GM23338 (cell line): ENCODE measurements at regions not wholly inside any gene's neighbourhood (a gene's known extent, or its start where the extent isn't known, plus 50 kb on each side); places are given as distances from the start of the nearest gene placed in this dataset.

Experiments used
- ATAC-seq: fragments of 200-7000 bp; cut with Tn5 transposase; 3 replicates; pipeline ENCODE4 v1.9.1; 2020
- DNase-seq: peaks from one replicate; pipeline ENCODE4 v3.0.0-alpha.2; 2015; ENCODE audit warnings: low spot score
- H2AFZ ChIP-seq: fragments of 200-600 bp; sonication (generic); 2 replicates; pipeline ENCODE4 v1.8.0; 2016; ENCODE audit warnings: antibody characterized with exemption, mild to moderate bottlenecking, moderate library complexity
- H3F3A ChIP-seq: fragments of 200-600 bp; sonication (generic); replicated peaks from 2 replicates; pipeline ENCODE4 v1.8.0; 2017; ENCODE audit warnings: antibody characterized with exemption, mixed run types, low read depth
- H3K27ac ChIP-seq: fragments of 200-600 bp; sonication (generic); 2 replicates; pipeline ENCODE4 v1.6.1; 2016; ENCODE audit warnings: low read depth
- H3K27me3 ChIP-seq: fragments of 200-600 bp; sonication (generic); 2 replicates; pipeline ENCODE4 v1.8.0; 2016; ENCODE audit warnings: mild to moderate bottlenecking, mixed run types, moderate library complexity; ENCODE audit not compliant: insufficient read depth
- H3K36me3 ChIP-seq: fragments of 200-600 bp; sonication (generic); 2 replicates; pipeline ENCODE4 v1.8.0; 2016; ENCODE audit warnings: mild to moderate bottlenecking; ENCODE audit not compliant: insufficient read depth
- H3K4me1 ChIP-seq: fragments of 200-600 bp; sonication (generic); 2 replicates; pipeline ENCODE4 v1.8.0; 2016; ENCODE audit warnings: mild to moderate bottlenecking, moderate library complexity; ENCODE audit not compliant: insufficient read depth
- H3K4me2 ChIP-seq: fragments of 200-600 bp; sonication (generic); 2 replicates; pipeline ENCODE4 v1.7.1; 2017; ENCODE audit warnings: mixed run types
- H3K4me3 ChIP-seq: fragments of 200-600 bp; sonication (generic); 2 replicates; pipeline ENCODE4 v1.6.1; 2016; ENCODE audit warnings: mixed run types
- H3K79me2 ChIP-seq: fragments of 200-600 bp; sonication (generic); replicated peaks from 2 replicates; pipeline ENCODE4 v1.8.0; 2017; ENCODE audit warnings: mild to moderate bottlenecking; ENCODE audit not compliant: insufficient read depth
- H3K9me2 ChIP-seq: fragments of 200-600 bp; sonication (generic); 2 replicates; pipeline ENCODE4 v1.8.0; 2017; ENCODE audit not compliant: insufficient read depth
- H4K20me1 ChIP-seq: fragments of 200-600 bp; sonication (generic); replicated peaks from 2 replicates; pipeline ENCODE4 v1.8.0; 2017; ENCODE audit warnings: mild to moderate bottlenecking; ENCODE audit not compliant: insufficient read depth
- H3K27ac Mint-ChIP-seq: 2 replicates; pipeline ENCODE4 v1.8.0; 2020; ENCODE audit warnings: inconsistent platforms, mild to moderate bottlenecking, moderate library complexity, mixed read lengths
- H3K27me3 Mint-ChIP-seq: 3 replicates; pipeline ENCODE4 v1.8.0; 2022; ENCODE audit warnings: low read depth, mild to moderate bottlenecking, moderate library complexity, mixed read lengths, inconsistent platforms; ENCODE audit not compliant: insufficient read depth, poor library complexity
- H3K36me3 Mint-ChIP-seq: 3 replicates; pipeline ENCODE4 v1.8.0; 2021; ENCODE audit warnings: low read depth, mild to moderate bottlenecking, inconsistent platforms, moderate library complexity, mixed read lengths
- H3K4me1 Mint-ChIP-seq: 3 replicates; pipeline ENCODE4 v1.8.0; 2020; ENCODE audit warnings: mild to moderate bottlenecking, inconsistent platforms, mixed read lengths
- H3K4me3 Mint-ChIP-seq: 3 replicates; pipeline ENCODE4 v1.8.0; 2021; ENCODE audit warnings: moderate library complexity, mild to moderate bottlenecking, inconsistent platforms, mixed read lengths
- H3K9me3 Mint-ChIP-seq: 3 replicates; pipeline ENCODE4 v1.8.0; 2020; ENCODE audit warnings: moderate library complexity, mild to moderate bottlenecking, inconsistent platforms, mixed read lengths
- CREB1 ChIP-seq: fragments of 250-450 bp; sonication (Bioruptor Pico); IDR thresholded peaks from 2 replicates; pipeline ENCODE4 v1.5.0; 2020; ENCODE audit warnings: low read depth, mild to moderate bottlenecking, moderate library complexity
- EZH2 ChIP-seq: fragments of 200-600 bp; sonication (generic); IDR thresholded peaks from one replicate; pipeline ENCODE4 v1.8.0; 2017; ENCODE audit warnings: antibody characterized with exemption, mild to moderate bottlenecking, low read depth; ENCODE audit not compliant: unreplicated experiment
- EZH2phosphoT487 ChIP-seq: fragments of 200-600 bp; sonication (generic); IDR thresholded peaks from one replicate; pipeline ENCODE4 v1.8.1; 2018; ENCODE audit warnings: antibody characterized with exemption; ENCODE audit not compliant: unreplicated experiment
- NANOG ChIP-seq: IDR thresholded peaks from 2 replicates; pipeline ENCODE4 v1.6.1; 2016; ENCODE audit warnings: antibody characterized with exemption, borderline replicate concordance
- STAT1 ChIP-seq: IDR thresholded peaks from one replicate; pipeline ENCODE4 v1.6.1; 2016; ENCODE audit warnings: antibody characterized with exemption; ENCODE audit not compliant: unreplicated experiment
- TF ChIP-seq, protein P1 (sequence below), 2 experiments: fragments of 200-600 bp in 1 of 2; sonication (generic) in 1 of 2; conservative IDR thresholded peaks; 2 replicates each; pipeline versions ENCODE4 v1.5.1 to v1.6.1; 2016 to 2017; ENCODE audit warnings: antibody characterized with exemption in 2 of 2, low read depth in 2 of 2, mild to moderate bottlenecking in 2 of 2, moderate library complexity in 1 of 2
- TF ChIP-seq, protein P2 (sequence below): IDR thresholded peaks from 2 replicates; pipeline ENCODE4 v1.6.1; 2016; ENCODE audit warnings: antibody characterized with exemption

DNA sequence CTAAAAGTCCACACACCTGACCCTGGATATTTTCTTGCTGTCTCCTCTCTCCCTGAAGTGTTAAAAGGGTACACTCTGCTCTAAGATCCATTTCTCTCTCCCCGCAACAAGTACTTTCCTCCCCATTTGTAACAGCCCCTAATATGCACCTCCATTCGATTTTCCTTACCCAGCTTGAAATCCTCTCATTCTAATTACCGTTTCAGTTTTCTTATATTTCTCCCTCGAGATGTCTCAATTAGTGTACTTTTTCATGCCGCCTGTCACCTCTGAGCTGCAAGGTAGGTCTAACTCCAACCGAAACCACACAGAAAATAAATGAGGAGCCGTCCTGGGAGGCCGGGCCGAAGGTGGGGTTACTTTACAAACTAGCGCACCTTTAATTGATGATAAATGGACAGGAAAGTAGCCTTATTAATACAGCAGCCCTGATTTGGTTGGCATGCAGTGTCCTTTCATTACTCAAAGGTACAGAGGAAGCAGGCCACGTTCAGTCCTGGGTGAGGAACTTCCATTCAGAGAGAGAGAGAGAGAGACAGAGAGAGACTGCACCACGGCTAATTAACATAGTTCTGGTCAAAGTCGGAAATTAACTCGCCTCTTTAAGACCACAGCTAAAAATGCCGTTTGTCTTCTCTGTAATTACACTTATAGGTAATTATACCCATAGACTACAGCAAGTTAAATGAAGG, 319.9 kb downstream of the ARRDC4 start (continued):
- TF ChIP-seq, protein P1, sequence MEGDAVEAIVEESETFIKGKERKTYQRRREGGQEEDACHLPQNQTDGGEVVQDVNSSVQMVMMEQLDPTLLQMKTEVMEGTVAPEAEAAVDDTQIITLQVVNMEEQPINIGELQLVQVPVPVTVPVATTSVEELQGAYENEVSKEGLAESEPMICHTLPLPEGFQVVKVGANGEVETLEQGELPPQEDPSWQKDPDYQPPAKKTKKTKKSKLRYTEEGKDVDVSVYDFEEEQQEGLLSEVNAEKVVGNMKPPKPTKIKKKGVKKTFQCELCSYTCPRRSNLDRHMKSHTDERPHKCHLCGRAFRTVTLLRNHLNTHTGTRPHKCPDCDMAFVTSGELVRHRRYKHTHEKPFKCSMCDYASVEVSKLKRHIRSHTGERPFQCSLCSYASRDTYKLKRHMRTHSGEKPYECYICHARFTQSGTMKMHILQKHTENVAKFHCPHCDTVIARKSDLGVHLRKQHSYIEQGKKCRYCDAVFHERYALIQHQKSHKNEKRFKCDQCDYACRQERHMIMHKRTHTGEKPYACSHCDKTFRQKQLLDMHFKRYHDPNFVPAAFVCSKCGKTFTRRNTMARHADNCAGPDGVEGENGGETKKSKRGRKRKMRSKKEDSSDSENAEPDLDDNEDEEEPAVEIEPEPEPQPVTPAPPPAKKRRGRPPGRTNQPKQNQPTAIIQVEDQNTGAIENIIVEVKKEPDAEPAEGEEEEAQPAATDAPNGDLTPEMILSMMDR (conservative IDR thresholded peaks at IDR 0.05; ENCODE audit: low read depth in 2 of 2), result no peak
- no peak for TF ChIP-seq CREB1 (CRISPR knock-in tag)
- no peak for TF ChIP-seq EZH2
- no peak for TF ChIP-seq NANOG

DNA sequence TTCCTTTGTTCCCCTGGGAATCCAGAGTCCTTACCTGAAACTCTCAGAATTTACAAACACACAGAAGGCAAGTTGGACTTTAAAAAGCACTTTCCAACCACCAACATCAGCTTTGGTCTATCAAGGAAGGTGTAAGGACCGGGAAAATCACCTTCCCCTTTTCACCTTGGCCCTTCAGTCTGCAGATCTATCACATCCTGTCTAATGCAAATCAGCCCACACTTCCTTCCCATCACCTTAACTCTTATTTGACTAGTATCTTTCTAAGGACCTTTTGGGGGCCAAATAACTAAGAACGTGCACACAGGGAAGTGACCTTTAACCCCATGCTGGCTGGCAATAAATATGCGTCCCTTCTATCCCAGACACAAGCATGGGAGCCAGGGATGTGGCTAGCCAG, 320.6 kb downstream of the ARRDC4 start:
- no peaks in the 10 kb centered on the region for H3K27me3 ChIP-seq
- H3K36me3 ChIP-seq, result no peaks in the 10 kb centered on the region
- no peak for DNase-seq
- TF ChIP-seq NANOG, result no peak
- TF ChIP-seq, protein P2, sequence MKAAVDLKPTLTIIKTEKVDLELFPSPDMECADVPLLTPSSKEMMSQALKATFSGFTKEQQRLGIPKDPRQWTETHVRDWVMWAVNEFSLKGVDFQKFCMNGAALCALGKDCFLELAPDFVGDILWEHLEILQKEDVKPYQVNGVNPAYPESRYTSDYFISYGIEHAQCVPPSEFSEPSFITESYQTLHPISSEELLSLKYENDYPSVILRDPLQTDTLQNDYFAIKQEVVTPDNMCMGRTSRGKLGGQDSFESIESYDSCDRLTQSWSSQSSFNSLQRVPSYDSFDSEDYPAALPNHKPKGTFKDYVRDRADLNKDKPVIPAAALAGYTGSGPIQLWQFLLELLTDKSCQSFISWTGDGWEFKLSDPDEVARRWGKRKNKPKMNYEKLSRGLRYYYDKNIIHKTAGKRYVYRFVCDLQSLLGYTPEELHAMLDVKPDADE, result no peak
- no peak for TF ChIP-seq STAT1
- TF ChIP-seq, protein P1 (conservative IDR thresholded peaks at IDR 0.05; ENCODE audit: low read depth in 2 of 2), result no peak
- no peak for TF ChIP-seq EZH2phosphoT487
- no peak overlapping the region for H3K27ac ChIP-seq
- Mint-ChIP-seq H3K27ac (no peak overlapping the region), H3K9me3 (no peaks in the 10 kb centered on the region; the same call in 2 of the 3 replicates), H3K27me3 (no peaks in the 10 kb centered on the region), H3K4me1 (peaks cover 13% of the 10 kb centered on the region), H3K36me3 (no peaks in the 10 kb centered on the region), H3K4me3 (no peak overlapping the region)
- no peak overlapping the region for H2AFZ ChIP-seq
- 0 out of 2 replicates have a peak, but pooled peaks cover 6% of the 10 kb centered on the region for H3K9me2 ChIP-seq
- H4K20me1 ChIP-seq, result no peaks in the 10 kb centered on the region
- H3F3A ChIP-seq, result no peaks in the 10 kb centered on the region
- no peak for ATAC-seq
- no peak overlapping the region for H3K4me2 ChIP-seq
- no peaks in the 10 kb centered on the region for H3K79me2 ChIP-seq
- H3K4me1 ChIP-seq, result no peaks in the 10 kb centered on the region
- no peak overlapping the region for H3K4me3 ChIP-seq
